ENCODE measurements at regions not wholly inside any gene's neighbourhood (a gene's known extent, or its start where the extent isn't known, plus 50 kb on each side); places are given as distances from the start of the nearest gene placed in this dataset.

DNA sequence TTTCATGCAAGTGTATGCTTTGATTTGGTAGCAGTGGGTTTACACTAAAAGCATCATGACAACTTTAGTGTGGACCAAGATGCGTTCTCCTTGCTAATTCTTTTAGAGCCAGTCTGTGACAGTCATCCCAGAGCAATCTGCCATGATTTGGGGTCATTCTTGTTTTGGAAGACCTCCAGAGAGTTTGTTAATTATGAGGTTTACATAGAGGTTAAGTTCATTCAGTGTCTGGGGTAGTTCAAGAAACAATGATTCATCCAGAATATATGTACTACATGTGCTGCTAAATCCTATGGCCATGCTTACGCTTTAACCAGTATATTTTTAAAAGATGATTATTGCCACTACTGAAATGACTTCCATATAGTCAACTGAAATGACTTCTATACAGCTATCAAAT, 328.5 kb upstream of the AGA start:
- no peak for TF ChIP-seq POLR2A (IDR thresholded peaks at IDR 0.05)
- TF ChIP-seq, protein P1, sequence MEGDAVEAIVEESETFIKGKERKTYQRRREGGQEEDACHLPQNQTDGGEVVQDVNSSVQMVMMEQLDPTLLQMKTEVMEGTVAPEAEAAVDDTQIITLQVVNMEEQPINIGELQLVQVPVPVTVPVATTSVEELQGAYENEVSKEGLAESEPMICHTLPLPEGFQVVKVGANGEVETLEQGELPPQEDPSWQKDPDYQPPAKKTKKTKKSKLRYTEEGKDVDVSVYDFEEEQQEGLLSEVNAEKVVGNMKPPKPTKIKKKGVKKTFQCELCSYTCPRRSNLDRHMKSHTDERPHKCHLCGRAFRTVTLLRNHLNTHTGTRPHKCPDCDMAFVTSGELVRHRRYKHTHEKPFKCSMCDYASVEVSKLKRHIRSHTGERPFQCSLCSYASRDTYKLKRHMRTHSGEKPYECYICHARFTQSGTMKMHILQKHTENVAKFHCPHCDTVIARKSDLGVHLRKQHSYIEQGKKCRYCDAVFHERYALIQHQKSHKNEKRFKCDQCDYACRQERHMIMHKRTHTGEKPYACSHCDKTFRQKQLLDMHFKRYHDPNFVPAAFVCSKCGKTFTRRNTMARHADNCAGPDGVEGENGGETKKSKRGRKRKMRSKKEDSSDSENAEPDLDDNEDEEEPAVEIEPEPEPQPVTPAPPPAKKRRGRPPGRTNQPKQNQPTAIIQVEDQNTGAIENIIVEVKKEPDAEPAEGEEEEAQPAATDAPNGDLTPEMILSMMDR (IDR thresholded peaks at IDR 0.05), result no peak
